ENCODE measurements at regions not wholly inside any gene's neighbourhood (a gene's known extent, or its start where the extent isn't known, plus 50 kb on each side); places are given as distances from the start of the nearest gene placed in this dataset.

GRCh38 chr20:58568483-58569240, 53.5 kb upstream of the APCDD1L start:
- POLR2A ChIA-PET: no interaction called here
- intact Hi-C loops (cut with micrococcal nuclease; ENCODE audit: unreplicated experiment): no loop called here
- FAIRE-seq: no peak

More at GRCh38 chr20:58568483-58569240, 53.5 kb upstream of the APCDD1L start:
- Histone ChIP-seq H3K4me3 (replicated peaks in 1 of 3; ENCODE audit: insufficient read depth in 1 of 3, low read depth in 2 of 3, low read length in 3 of 3) (no peak overlapping the region), H3K9me3 (ENCODE audit: low read length) (no peaks in the 10 kb centered on the region), H3K4me2 (ENCODE audit: low read depth, low read length) (no peak overlapping the region), H3K36me3 (replicated peaks in 1 of 2; ENCODE audit: control insufficient read depth in 1 of 2, insufficient read depth in 2 of 2, low read length in 2 of 2) (no peaks in the 10 kb centered on the region), H3K27ac (ENCODE audit: extremely low read length, insufficient read depth, low read length) (no peak overlapping the region), H3K9ac (ENCODE audit: insufficient read depth, low read depth, low read length) (no peak overlapping the region), H3K4me1 (ENCODE audit: insufficient read depth, low read length) (no peaks in the 10 kb centered on the region), H2AFZ (ENCODE audit: low read length) (no peak overlapping the region), H3K79me2 (ENCODE audit: insufficient read depth, low read length) (no peaks in the 10 kb centered on the region), H4K20me1 (ENCODE audit: insufficient read depth, low read length) (no peaks in the 10 kb centered on the region; the same call in 1 of the 2 replicates), H3K27me3 (ENCODE audit: control insufficient read depth in 1 of 2, insufficient read depth in 2 of 2, low read length in 2 of 2) (peaks cover 22 to 82% of the 10 kb centered on the region in 2 experiments; a peak in 4 of 5 replicates)
- CTCF ChIA-PET (ENCODE audit: low intra/inter-chr PET ratio, low total read pairs): no interaction called here
- in situ Hi-C loops (cut with HindIII; ENCODE audit: extremely low pct_ligation_motif_present, low pct_unique_long_range_greater_than_20kb): no loop called here
- BruUV-seq (replicated peaks): no TSS peak
- 10% methylated on average over 17 of the region's 20 CpGs for WGBS (ENCODE audit: low lambda C conversion rate)
- no peak for DNase-seq (ENCODE audit: low spot score)
- ATAC-seq: no peak; the same call in 2 of the 3 replicates
- no peak for TF ChIP-seq SUZ12 (IDR thresholded peaks at IDR 0.05; ENCODE audit: low read depth, low read length)
- TF ChIP-seq, protein P1, sequence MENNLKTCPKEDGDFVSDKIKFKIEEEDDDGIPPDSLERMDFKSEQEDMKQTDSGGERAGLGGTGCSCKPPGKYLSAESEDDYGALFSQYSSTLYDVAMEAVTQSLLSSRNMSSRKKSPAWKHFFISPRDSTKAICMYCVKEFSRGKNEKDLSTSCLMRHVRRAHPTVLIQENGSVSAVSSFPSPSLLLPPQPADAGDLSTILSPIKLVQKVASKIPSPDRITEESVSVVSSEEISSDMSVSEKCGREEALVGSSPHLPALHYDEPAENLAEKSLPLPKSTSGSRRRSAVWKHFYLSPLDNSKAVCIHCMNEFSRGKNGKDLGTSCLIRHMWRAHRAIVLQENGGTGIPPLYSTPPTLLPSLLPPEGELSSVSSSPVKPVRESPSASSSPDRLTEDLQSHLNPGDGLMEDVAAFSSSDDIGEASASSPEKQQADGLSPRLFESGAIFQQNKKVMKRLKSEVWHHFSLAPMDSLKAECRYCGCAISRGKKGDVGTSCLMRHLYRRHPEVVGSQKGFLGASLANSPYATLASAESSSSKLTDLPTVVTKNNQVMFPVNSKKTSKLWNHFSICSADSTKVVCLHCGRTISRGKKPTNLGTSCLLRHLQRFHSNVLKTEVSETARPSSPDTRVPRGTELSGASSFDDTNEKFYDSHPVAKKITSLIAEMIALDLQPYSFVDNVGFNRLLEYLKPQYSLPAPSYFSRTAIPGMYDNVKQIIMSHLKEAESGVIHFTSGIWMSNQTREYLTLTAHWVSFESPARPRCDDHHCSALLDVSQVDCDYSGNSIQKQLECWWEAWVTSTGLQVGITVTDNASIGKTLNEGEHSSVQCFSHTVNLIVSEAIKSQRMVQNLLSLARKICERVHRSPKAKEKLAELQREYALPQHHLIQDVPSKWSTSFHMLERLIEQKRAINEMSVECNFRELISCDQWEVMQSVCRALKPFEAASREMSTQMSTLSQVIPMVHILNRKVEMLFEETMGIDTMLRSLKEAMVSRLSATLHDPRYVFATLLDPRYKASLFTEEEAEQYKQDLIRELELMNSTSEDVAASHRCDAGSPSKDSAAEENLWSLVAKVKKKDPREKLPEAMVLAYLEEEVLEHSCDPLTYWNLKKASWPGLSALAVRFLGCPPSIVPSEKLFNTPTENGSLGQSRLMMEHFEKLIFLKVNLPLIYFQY (CRISPR knock-in tag; IDR thresholded peaks at IDR 0.05; ENCODE audit: borderline replicate concordance): no peak
- TF ChIP-seq ZNF772 (CRISPR knock-in tag; IDR thresholded peaks at IDR 0.05): no peak
- no peak for TF ChIP-seq POLR2G (IDR thresholded peaks at IDR 0.05; ENCODE audit: low read depth, low read length)
- peak; percentile 42 for TF ChIP-seq EZH2 (conservative IDR thresholded peaks at IDR 0.05; ENCODE audit: low read depth, low read length)
- TF ChIP-seq EHMT2 (IDR thresholded peaks at IDR 0.05; ENCODE audit: borderline replicate concordance, low read depth, low read length): no peak
- 0 out of 2 replicates have a peak, but pooled peaks have one; percentile 20 for TF ChIP-seq GABPA (IDR thresholded peaks at IDR 0.05; ENCODE audit: low read depth, low read length)
- TF ChIP-seq GABPA (CRISPR knock-in tag; IDR thresholded peaks at IDR 0.05; ENCODE audit: low read depth): no peak
- TF ChIP-seq ZNF724P (CRISPR knock-in tag; IDR thresholded peaks at IDR 0.05; ENCODE audit: borderline replicate concordance): no peak
- no peak for TF ChIP-seq ZNF652 (CRISPR knock-in tag; IDR thresholded peaks at IDR 0.05; ENCODE audit: borderline replicate concordance, low read depth)
- no peak for TF ChIP-seq PAF1 (CRISPR knock-in tag; IDR thresholded peaks at IDR 0.05)
- no peak for TF ChIP-seq E2F5 (CRISPR knock-in tag; conservative IDR thresholded peaks at IDR 0.05)
- TF ChIP-seq FOXP1 (IDR thresholded peaks at IDR 0.05): no peak
- TF ChIP-seq FOXP1 (CRISPR knock-in tag; IDR thresholded peaks at IDR 0.05): no peak
- no peak for TF ChIP-seq DZIP1 (CRISPR knock-in tag; IDR thresholded peaks at IDR 0.05)
- TF ChIP-seq JARID2 (CRISPR knock-in tag; IDR thresholded peaks at IDR 0.05; ENCODE audit: insufficient replicate concordance): no peak
